GM23338 (cell line): ENCODE measurements at regions not wholly inside any gene's neighbourhood (a gene's known extent, or its start where the extent isn't known, plus 50 kb on each side); places are given as distances from the start of the nearest gene placed in this dataset.

Experiments used
- ATAC-seq: fragments of 200-7000 bp; cut with Tn5 transposase; 3 replicates; pipeline ENCODE4 v1.9.1; 2020
- DNase-seq: peaks from one replicate; pipeline ENCODE4 v3.0.0-alpha.2; 2015; ENCODE audit warnings: low spot score
- H2AFZ ChIP-seq: fragments of 200-600 bp; sonication (generic); 2 replicates; pipeline ENCODE4 v1.8.0; 2016; ENCODE audit warnings: antibody characterized with exemption, mild to moderate bottlenecking, moderate library complexity
- H3F3A ChIP-seq: fragments of 200-600 bp; sonication (generic); replicated peaks from 2 replicates; pipeline ENCODE4 v1.8.0; 2017; ENCODE audit warnings: antibody characterized with exemption, mixed run types, low read depth
- H3K27ac ChIP-seq: fragments of 200-600 bp; sonication (generic); 2 replicates; pipeline ENCODE4 v1.6.1; 2016; ENCODE audit warnings: low read depth
- H3K27me3 ChIP-seq: fragments of 200-600 bp; sonication (generic); 2 replicates; pipeline ENCODE4 v1.8.0; 2016; ENCODE audit warnings: mild to moderate bottlenecking, mixed run types, moderate library complexity; ENCODE audit not compliant: insufficient read depth
- H3K36me3 ChIP-seq: fragments of 200-600 bp; sonication (generic); 2 replicates; pipeline ENCODE4 v1.8.0; 2016; ENCODE audit warnings: mild to moderate bottlenecking; ENCODE audit not compliant: insufficient read depth
- H3K4me1 ChIP-seq: fragments of 200-600 bp; sonication (generic); 2 replicates; pipeline ENCODE4 v1.8.0; 2016; ENCODE audit warnings: mild to moderate bottlenecking, moderate library complexity; ENCODE audit not compliant: insufficient read depth
- H3K4me2 ChIP-seq: fragments of 200-600 bp; sonication (generic); 2 replicates; pipeline ENCODE4 v1.7.1; 2017; ENCODE audit warnings: mixed run types
- H3K4me3 ChIP-seq: fragments of 200-600 bp; sonication (generic); 2 replicates; pipeline ENCODE4 v1.6.1; 2016; ENCODE audit warnings: mixed run types
- H3K79me2 ChIP-seq: fragments of 200-600 bp; sonication (generic); replicated peaks from 2 replicates; pipeline ENCODE4 v1.8.0; 2017; ENCODE audit warnings: mild to moderate bottlenecking; ENCODE audit not compliant: insufficient read depth
- H3K9me2 ChIP-seq: fragments of 200-600 bp; sonication (generic); 2 replicates; pipeline ENCODE4 v1.8.0; 2017; ENCODE audit not compliant: insufficient read depth
- H4K20me1 ChIP-seq: fragments of 200-600 bp; sonication (generic); replicated peaks from 2 replicates; pipeline ENCODE4 v1.8.0; 2017; ENCODE audit warnings: mild to moderate bottlenecking; ENCODE audit not compliant: insufficient read depth
- H3K27ac Mint-ChIP-seq: 2 replicates; pipeline ENCODE4 v1.8.0; 2020; ENCODE audit warnings: inconsistent platforms, mild to moderate bottlenecking, moderate library complexity, mixed read lengths
- H3K27me3 Mint-ChIP-seq: 3 replicates; pipeline ENCODE4 v1.8.0; 2022; ENCODE audit warnings: low read depth, mild to moderate bottlenecking, moderate library complexity, mixed read lengths, inconsistent platforms; ENCODE audit not compliant: insufficient read depth, poor library complexity
- H3K36me3 Mint-ChIP-seq: 3 replicates; pipeline ENCODE4 v1.8.0; 2021; ENCODE audit warnings: low read depth, mild to moderate bottlenecking, inconsistent platforms, moderate library complexity, mixed read lengths
- H3K4me1 Mint-ChIP-seq: 3 replicates; pipeline ENCODE4 v1.8.0; 2020; ENCODE audit warnings: mild to moderate bottlenecking, inconsistent platforms, mixed read lengths
- H3K4me3 Mint-ChIP-seq: 3 replicates; pipeline ENCODE4 v1.8.0; 2021; ENCODE audit warnings: moderate library complexity, mild to moderate bottlenecking, inconsistent platforms, mixed read lengths
- H3K9me3 Mint-ChIP-seq: 3 replicates; pipeline ENCODE4 v1.8.0; 2020; ENCODE audit warnings: moderate library complexity, mild to moderate bottlenecking, inconsistent platforms, mixed read lengths
- CREB1 ChIP-seq: fragments of 250-450 bp; sonication (Bioruptor Pico); IDR thresholded peaks from 2 replicates; pipeline ENCODE4 v1.5.0; 2020; ENCODE audit warnings: low read depth, mild to moderate bottlenecking, moderate library complexity
- CTCF ChIP-seq, 2 experiments: fragments of 200-600 bp in 1 of 2; sonication (generic) in 1 of 2; conservative IDR thresholded peaks; 2 replicates each; pipeline versions ENCODE4 v1.5.1 to v1.6.1; 2016 to 2017; ENCODE audit warnings: antibody characterized with exemption in 2 of 2, low read depth in 2 of 2, mild to moderate bottlenecking in 2 of 2, moderate library complexity in 1 of 2
- ETS1 ChIP-seq: IDR thresholded peaks from 2 replicates; pipeline ENCODE4 v1.6.1; 2016; ENCODE audit warnings: antibody characterized with exemption
- EZH2 ChIP-seq: fragments of 200-600 bp; sonication (generic); IDR thresholded peaks from one replicate; pipeline ENCODE4 v1.8.0; 2017; ENCODE audit warnings: antibody characterized with exemption, mild to moderate bottlenecking, low read depth; ENCODE audit not compliant: unreplicated experiment
- EZH2phosphoT487 ChIP-seq: fragments of 200-600 bp; sonication (generic); IDR thresholded peaks from one replicate; pipeline ENCODE4 v1.8.1; 2018; ENCODE audit warnings: antibody characterized with exemption; ENCODE audit not compliant: unreplicated experiment
- JUNB ChIP-seq: IDR thresholded peaks from one replicate; pipeline ENCODE4 v1.6.1; 2016; ENCODE audit warnings: antibody characterized with exemption; ENCODE audit not compliant: unreplicated experiment
- NANOG ChIP-seq: IDR thresholded peaks from 2 replicates; pipeline ENCODE4 v1.6.1; 2016; ENCODE audit warnings: antibody characterized with exemption, borderline replicate concordance
- POLR2AphosphoS5 ChIP-seq: IDR thresholded peaks from 2 replicates; pipeline ENCODE4 v1.6.1; 2016; ENCODE audit warnings: antibody characterized with exemption, low read depth
- REST ChIP-seq: IDR thresholded peaks from one replicate; pipeline ENCODE4 v1.6.1; 2018; ENCODE audit warnings: antibody characterized with exemption; ENCODE audit not compliant: unreplicated experiment
- STAT1 ChIP-seq: IDR thresholded peaks from one replicate; pipeline ENCODE4 v1.6.1; 2016; ENCODE audit warnings: antibody characterized with exemption; ENCODE audit not compliant: unreplicated experiment
- ZNF114 ChIP-seq: fragments of 250-450 bp; sonication (Bioruptor Pico); IDR thresholded peaks from 2 replicates; pipeline ENCODE4 v1.5.0; 2020; ENCODE audit warnings: mild to moderate bottlenecking, moderate library complexity
- ZNF331 ChIP-seq: fragments of 250-450 bp; sonication (Bioruptor Pico); IDR thresholded peaks from 2 replicates; pipeline ENCODE4 v1.5.0; 2020; ENCODE audit warnings: low read depth, mild to moderate bottlenecking, moderate library complexity
- ZNF462 ChIP-seq: fragments of 250-450 bp; sonication (Bioruptor Pico); IDR thresholded peaks from 2 replicates; pipeline ENCODE4 v1.5.0; 2020; ENCODE audit warnings: mild to moderate bottlenecking, moderate library complexity

- Histone ChIP-seq H3K27ac (no peak overlapping the region), H3K9me2 (no peaks in the 10 kb centered on the region; the same call in 1 of the 2 replicates), H3K4me2 (no peak overlapping the region), H3F3A (no peaks in the 10 kb centered on the region), H3K27me3 (no peaks in the 10 kb centered on the region), H4K20me1 (no peaks in the 10 kb centered on the region), H2AFZ (no peak overlapping the region), H3K79me2 (no peaks in the 10 kb centered on the region), H3K4me1 (no peaks in the 10 kb centered on the region), H3K4me3 (no peak overlapping the region), H3K36me3 (0 out of 2 replicates have a peak, but pooled peaks cover 11% of the 10 kb centered on the region)
- TF ChIP-seq CTCF (conservative IDR thresholded peaks at IDR 0.05; ENCODE audit: low read depth in 2 of 2), result no peak
- no peak for TF ChIP-seq POLR2AphosphoS5
- no peak for TF ChIP-seq ZNF331 (CRISPR knock-in tag)
- TF ChIP-seq STAT1, result no peak
- no peak for TF ChIP-seq ETS1
- TF ChIP-seq EZH2phosphoT487, result no peak
- no peak for TF ChIP-seq CREB1 (CRISPR knock-in tag)
- no peak for TF ChIP-seq NANOG
- TF ChIP-seq JUNB, result no peak
- TF ChIP-seq ZNF114 (CRISPR knock-in tag), result no peak
- no peak for TF ChIP-seq REST
- TF ChIP-seq EZH2, result no peak
- no peak for TF ChIP-seq ZNF462 (CRISPR knock-in tag)
- Mint-ChIP-seq H3K27me3 (no peaks in the 10 kb centered on the region), H3K27ac (no peak overlapping the region), H3K36me3 (peaks cover 15% of the 10 kb centered on the region), H3K9me3 (peaks cover 32% of the 10 kb centered on the region), H3K4me3 (no peak overlapping the region), H3K4me1 (no peaks in the 10 kb centered on the region)
- no peak for ATAC-seq
- DNase-seq, result no peak
Observed at GRCh38 chr12:67853204-67853603, 136.0 kb upstream of the IFNG-AS1 start.
